PC-3 (cell line): ENCODE measurements at regions not wholly inside any gene's neighbourhood (a gene's known extent, or its start where the extent isn't known, plus 50 kb on each side); places are given as distances from the start of the nearest gene placed in this dataset.

Experiments
- ATAC-seq: fragments of 200-7000 bp; cut with Tn5 transposase; 2 replicates; pipeline ENCODE4 v1.9.1; 2020; ENCODE audit warnings: mild to moderate bottlenecking, moderate library complexity
- BruUV-seq: library from RNA; stranded (reverse); fragments of 400-500 nt; replicated peaks from 2 replicates; lab custom pipeline; 2021; lab: Mats Ljungman, UMichigan
- CTCF ChIA-PET: fragments of 300-600 bp; sonication (Branson Sonifier 250); formaldehyde crosslinking; loops from one replicate; lab custom pipeline; 2022; ENCODE audit warnings: antibody characterized with exemption; lab: Charles Lee
- POLR2A ChIA-PET: fragments of 300-600 bp; sonication (Branson Sonifier 250); formaldehyde crosslinking; loops from one replicate; lab custom pipeline; 2022; ENCODE audit warnings: antibody characterized with exemption; ENCODE audit not compliant: unreplicated experiment; lab: Charles Lee
- DNase-seq: peaks from one replicate; pipeline ENCODE4 v3.0.0-alpha.2; 2015
- H2AFZ ChIP-seq: fragments of 300-600 bp; sonication (generic); 2 replicates; pipeline ENCODE4 v1.6.0; 2016; ENCODE audit warnings: antibody characterized with exemption, low read length
- H3F3A ChIP-seq: fragments of 300-600 bp; sonication (generic); one replicate; pipeline ENCODE4 v1.6.0; 2017; ENCODE audit warnings: antibody characterized with exemption, low read length, control low read depth, mild to moderate bottlenecking; ENCODE audit not compliant: unreplicated experiment
- H3K27ac ChIP-seq: fragments of 300-600 bp; sonication (generic); 2 replicates; pipeline ENCODE4 v1.5.1; 2016; ENCODE audit warnings: mild to moderate bottlenecking, low read length
- H3K27me3 ChIP-seq: fragments of 300-600 bp; sonication (generic); 2 replicates; pipeline ENCODE4 v1.6.1; 2016; ENCODE audit warnings: low read length, mixed read lengths
- H3K36me3 ChIP-seq: fragments of 300-600 bp; sonication (generic); 2 replicates; pipeline ENCODE4 v1.6.1; 2016; ENCODE audit warnings: low read depth, mixed run types, low read length, mixed read lengths
- H3K4me1 ChIP-seq: fragments of 300-600 bp; sonication (generic); 2 replicates; pipeline ENCODE4 v1.5.1; 2016; ENCODE audit warnings: low read length; ENCODE audit not compliant: insufficient read depth
- H3K4me2 ChIP-seq: fragments of 300-600 bp; sonication (generic); 2 replicates; pipeline ENCODE4 v1.6.0; 2016; ENCODE audit warnings: low read length
- H3K4me3 ChIP-seq: fragments of 300-600 bp; sonication (generic); 2 replicates; pipeline ENCODE4 v1.5.1; 2016; ENCODE audit warnings: mild to moderate bottlenecking, low read length, mixed read lengths
- H3K79me2 ChIP-seq: fragments of 300-600 bp; sonication (generic); 2 replicates; pipeline ENCODE4 v1.6.1; 2017; ENCODE audit warnings: low read length, mixed read lengths
- H3K9ac ChIP-seq: fragments of 300-600 bp; sonication (generic); 2 replicates; pipeline ENCODE4 v1.6.0; 2016; ENCODE audit warnings: mild to moderate bottlenecking, low read length
- H3K9me2 ChIP-seq: fragments of 300-600 bp; sonication (generic); replicated peaks from 2 replicates; pipeline ENCODE4 v1.6.1; 2016; ENCODE audit warnings: mixed run types, low read length, mixed read lengths
- H3K9me3 ChIP-seq: fragments of 300-600 bp; sonication (generic); 2 replicates; pipeline ENCODE4 v1.6.1; 2016; ENCODE audit warnings: low read length, mixed read lengths
- H4K20me1 ChIP-seq: fragments of 300-600 bp; sonication (generic); 2 replicates; pipeline ENCODE4 v1.6.1; 2016; ENCODE audit warnings: low read length, mixed read lengths
- CTCF ChIP-seq: fragments of 300-600 bp; sonication (generic); conservative IDR thresholded peaks from 2 replicates; pipeline ENCODE4 v1.5.1; 2017; ENCODE audit warnings: antibody characterized with exemption, low read depth, mild to moderate bottlenecking, low read length
- EZH2 ChIP-seq: fragments of 300-600 bp; sonication (generic); IDR thresholded peaks from one replicate; pipeline ENCODE4 v1.6.1; 2017; ENCODE audit warnings: antibody characterized with exemption, mild to moderate bottlenecking, low read length; ENCODE audit not compliant: unreplicated experiment
- EZH2phosphoT487 ChIP-seq: fragments of 300-600 bp; sonication (generic); IDR thresholded peaks from 2 replicates; pipeline ENCODE4 v1.6.1; 2018; ENCODE audit warnings: mild to moderate bottlenecking, antibody characterized with exemption, low read length, borderline replicate concordance
- intact Hi-C: fragments of 100-400 bp; cut with micrococcal nuclease; formaldehyde crosslinking; loops from 2 replicates; pipeline ENCODE4 v1.9.0; 2023

- H4K20me1 ChIP-seq, result no peaks in the 10 kb centered on the region
- TF ChIP-seq CTCF (peak; percentile 85), EZH2phosphoT487 (no peak)
- H3K4me1 ChIP-seq, result peaks cover 27% of the 10 kb centered on the region
- H2AFZ ChIP-seq, result peak overlapping the region; percentile 26; the same call in 1 of the 2 replicates
- H3K9me3 ChIP-seq, result 0 out of 2 replicates have a peak, but pooled peaks cover 14% of the 10 kb centered on the region
- no peaks in the 10 kb centered on the region for H3K9me2 ChIP-seq
- H3K36me3 ChIP-seq, result 0 out of 2 replicates have a peak, but pooled peaks cover 5% of the 10 kb centered on the region
- DNase-seq, result peak; percentile 91
- peaks cover 3% of the 10 kb centered on the region for H3F3A ChIP-seq
- H3K79me2 ChIP-seq, result no peaks in the 10 kb centered on the region
- peak overlapping the region; percentile 28; the same call in 1 of the 2 replicates for H3K4me3 ChIP-seq
- peak overlapping the region; percentile 20 for H3K9ac ChIP-seq
- peak overlapping the region; percentile 74 for H3K27ac ChIP-seq
- intact Hi-C loops, result loop anchor here (1.0 to 10.0 kb wide), 7 partner anchors 29 to 738 kb away; partner anchors contain the start of gene ALCAM
- no peaks in the 10 kb centered on the region for H3K27me3 ChIP-seq
- TSS peak; percentile 97 for BruUV-seq
- POLR2A ChIA-PET, result no interaction called here
- CTCF ChIA-PET, result interaction anchor here (0.6 kb wide), 1 partner anchor 735 kb away, joined by 3 read pairs; no protein-coding TSS in a partner anchor
- peak overlapping the region; percentile 76 for H3K4me2 ChIP-seq
- peak; percentile 75 for ATAC-seq
Measured at GRCh38 chr3:104628185-104628789, 738.4 kb upstream of the ALCAM start.

DNA sequence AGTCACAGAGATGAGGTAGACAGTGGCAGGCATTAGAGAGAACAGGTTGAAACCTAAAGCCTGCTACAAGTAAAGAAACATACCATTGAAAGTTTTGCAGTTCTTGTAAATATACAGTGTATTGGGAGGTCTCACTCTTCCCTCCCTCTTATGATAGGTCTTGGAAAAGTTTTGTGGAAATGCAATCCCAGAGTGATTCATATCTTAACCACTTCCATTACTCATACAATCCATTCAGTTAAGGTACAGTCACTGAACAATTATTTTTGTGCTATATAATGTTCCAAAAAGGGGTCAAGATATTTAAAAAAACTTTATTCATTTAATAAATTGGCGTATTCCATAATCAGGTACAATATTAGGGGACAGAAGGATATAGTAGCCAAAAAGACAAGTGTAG lies 737.7 kb upstream of the ALCAM start:
- POLR2A ChIA-PET, result no interaction called here
- peak overlapping the region; percentile 28; the same call in 1 of the 2 replicates for H3K4me3 ChIP-seq
- H3K27ac ChIP-seq, result peak overlapping the region; percentile 74
- H3K27me3 ChIP-seq, result no peaks in the 10 kb centered on the region
- DNase-seq (peak; percentile 90), ATAC-seq (peak; percentile 93)
- 0 out of 2 replicates have a peak overlapping the region, but pooled peaks have one; percentile 26 for H2AFZ ChIP-seq
- H3K4me2 ChIP-seq, result peak overlapping the region; percentile 76
- CTCF ChIA-PET, result interaction anchor here (0.6 kb wide), 1 partner anchor 735 kb away, joined by 3 read pairs; no protein-coding TSS in a partner anchor
- peak overlapping the region; percentile 20 for H3K9ac ChIP-seq
- no peaks in the 10 kb centered on the region for H4K20me1 ChIP-seq
- peaks cover 31% of the 10 kb centered on the region for H3K4me1 ChIP-seq
- intact Hi-C loops, result loop anchor here (5.0 to 10.0 kb wide), 4 partner anchors 266 to 476 kb away; no protein-coding TSS in a partner anchor
- no peaks in the 10 kb centered on the region for H3K9me2 ChIP-seq
- H3K9me3 ChIP-seq, result 0 out of 2 replicates have a peak, but pooled peaks cover 14% of the 10 kb centered on the region
- H3K36me3 ChIP-seq, result 0 out of 2 replicates have a peak, but pooled peaks cover 5% of the 10 kb centered on the region
- H3K79me2 ChIP-seq, result no peaks in the 10 kb centered on the region
- peaks cover 3% of the 10 kb centered on the region for H3F3A ChIP-seq
- TF ChIP-seq CTCF (no peak), EZH2phosphoT487 (no peak), EZH2 (no peak)
- no TSS peak for BruUV-seq

DNA sequence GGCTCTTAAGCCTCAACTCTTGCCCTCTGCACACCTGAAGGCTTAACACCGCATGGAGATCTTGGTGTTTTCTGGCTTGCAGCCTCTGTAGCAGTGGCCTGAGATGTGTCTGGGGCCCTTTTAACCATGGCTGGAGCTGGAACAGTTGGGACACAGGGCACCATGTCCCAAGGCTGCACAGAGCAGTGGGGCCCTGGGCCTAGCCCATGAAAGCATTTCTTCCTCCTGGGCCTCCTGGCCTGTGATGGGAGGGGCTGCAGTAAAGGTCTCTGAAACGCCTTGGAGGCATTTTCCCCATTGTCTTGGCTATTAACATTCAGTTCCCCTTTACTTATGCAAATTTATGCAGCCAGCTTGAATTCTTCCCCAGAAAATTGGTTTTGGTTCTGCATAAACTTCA lies 735.5 kb upstream of the ALCAM start:
- Histone ChIP-seq H3K9me2 (no peaks in the 10 kb centered on the region), H3K36me3 (0 out of 2 replicates have a peak, but pooled peaks cover 5% of the 10 kb centered on the region)

More for the DNA sequence above, 735.5 kb upstream of the ALCAM start:
- Histone ChIP-seq H3F3A (peaks cover 3% of the 10 kb centered on the region), H3K79me2 (no peaks in the 10 kb centered on the region), H4K20me1 (no peaks in the 10 kb centered on the region), H3K9ac (no peak overlapping the region), H3K4me1 (peaks cover 31% of the 10 kb centered on the region), H3K9me3 (0 out of 2 replicates have a peak, but pooled peaks cover 14% of the 10 kb centered on the region), H3K4me3 (no peak overlapping the region), H3K27me3 (no peaks in the 10 kb centered on the region), H3K27ac (no peak overlapping the region), H3K4me2 (no peak overlapping the region), H2AFZ (no peak overlapping the region)
- POLR2A ChIA-PET, result no interaction called here
- CTCF ChIA-PET, result no interaction called here
- TF ChIP-seq EZH2, result no peak
- no peak for TF ChIP-seq EZH2phosphoT487
- no peak for TF ChIP-seq CTCF
- DNase-seq (no peak), ATAC-seq (no peak)
- intact Hi-C loops, result no loop called here
- BruUV-seq, result no TSS peak
